22Rv1 (cell line): ENCODE measurements at regions not wholly inside any gene's neighbourhood (a gene's known extent, or its start where the extent isn't known, plus 50 kb on each side); places are given as distances from the start of the nearest gene placed in this dataset.
"Not testable (repeated sequence)": the region's sequence is repeated elsewhere in the genome, so short reads cannot be mapped to it uniquely, and the experiment has no call there.

ENCODE experiments used
- ZFX ChIP-seq: fragments of 450-650 bp; IDR thresholded peaks from 2 replicates; pipeline ENCODE4 v1.6.1; 2017; ENCODE audit warnings: antibody characterized with exemption, borderline replicate concordance
- TF ChIP-seq, protein P1 (sequence below): fragments of 450-650 bp; IDR thresholded peaks from 2 replicates; pipeline ENCODE4 v1.5.1; 2017; ENCODE audit warnings: mild to moderate bottlenecking

DNA sequence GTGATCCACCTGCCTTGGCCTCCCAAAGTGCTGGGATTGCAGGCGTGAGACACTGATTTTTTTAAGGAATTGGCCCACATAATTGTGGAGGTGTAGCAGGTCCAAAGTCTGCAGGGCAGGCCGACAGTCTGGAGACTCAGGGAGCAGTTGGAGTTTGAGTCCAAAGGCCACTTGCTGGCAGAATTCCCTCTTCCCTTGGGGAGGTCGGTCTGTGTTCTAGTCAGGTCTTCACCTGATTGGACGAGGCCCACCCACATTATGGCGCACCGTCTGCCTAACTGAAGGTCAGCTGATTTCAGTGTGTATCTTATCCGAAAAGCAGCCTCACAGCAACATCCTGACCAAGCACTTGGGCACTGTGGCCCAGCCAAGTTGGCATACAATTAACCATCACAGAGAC lies 162.1 kb upstream of the FOXD4L5 start:
- TF ChIP-seq, protein P1, sequence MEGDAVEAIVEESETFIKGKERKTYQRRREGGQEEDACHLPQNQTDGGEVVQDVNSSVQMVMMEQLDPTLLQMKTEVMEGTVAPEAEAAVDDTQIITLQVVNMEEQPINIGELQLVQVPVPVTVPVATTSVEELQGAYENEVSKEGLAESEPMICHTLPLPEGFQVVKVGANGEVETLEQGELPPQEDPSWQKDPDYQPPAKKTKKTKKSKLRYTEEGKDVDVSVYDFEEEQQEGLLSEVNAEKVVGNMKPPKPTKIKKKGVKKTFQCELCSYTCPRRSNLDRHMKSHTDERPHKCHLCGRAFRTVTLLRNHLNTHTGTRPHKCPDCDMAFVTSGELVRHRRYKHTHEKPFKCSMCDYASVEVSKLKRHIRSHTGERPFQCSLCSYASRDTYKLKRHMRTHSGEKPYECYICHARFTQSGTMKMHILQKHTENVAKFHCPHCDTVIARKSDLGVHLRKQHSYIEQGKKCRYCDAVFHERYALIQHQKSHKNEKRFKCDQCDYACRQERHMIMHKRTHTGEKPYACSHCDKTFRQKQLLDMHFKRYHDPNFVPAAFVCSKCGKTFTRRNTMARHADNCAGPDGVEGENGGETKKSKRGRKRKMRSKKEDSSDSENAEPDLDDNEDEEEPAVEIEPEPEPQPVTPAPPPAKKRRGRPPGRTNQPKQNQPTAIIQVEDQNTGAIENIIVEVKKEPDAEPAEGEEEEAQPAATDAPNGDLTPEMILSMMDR = not testable (repeated sequence)
- not testable (repeated sequence) for TF ChIP-seq ZFX
